ENCODE measurements at regions not wholly inside any gene's neighbourhood (a gene's known extent, or its start where the extent isn't known, plus 50 kb on each side); places are given as distances from the start of the nearest gene placed in this dataset.
"Not testable (repeated sequence)": the region's sequence is repeated elsewhere in the genome, so short reads cannot be mapped to it uniquely, and the experiment has no call there.

GRCh38 chr4:108450236-108450898, 170.0 kb upstream of the RPL34 start:
- no peak for TF ChIP-seq CTCF (IDR thresholded peaks at IDR 0.05; ENCODE audit: low read length, missing control alignments)
- no peak for DNase-seq (ENCODE audit: low read depth)
- H3K4me3 ChIP-seq (replicated peaks; ENCODE audit: low read depth, low read length): no peak overlapping the region

GRCh38 chr4:108449129-108449528, 171.2 kb upstream of the RPL34 start:
- DNase-seq (ENCODE audit: low read depth): no peak
- no peak overlapping the region for H3K4me3 ChIP-seq (replicated peaks; ENCODE audit: low read depth, low read length)
- no peak for TF ChIP-seq CTCF (IDR thresholded peaks at IDR 0.05; ENCODE audit: low read length, missing control alignments)

- no peak for TF ChIP-seq CTCF (IDR thresholded peaks at IDR 0.05; ENCODE audit: low read length, missing control alignments)
- no peak overlapping the region for H3K4me3 ChIP-seq (replicated peaks; ENCODE audit: low read depth, low read length)
- DNase-seq (ENCODE audit: low read depth): no peak
These were observed 173.8 kb upstream of the RPL34 start for GRCh38 chr4:108446556-108446955.

- no peak overlapping the region for H3K4me3 ChIP-seq (replicated peaks; ENCODE audit: low read depth, low read length)
- no peak for DNase-seq (ENCODE audit: low read depth)
- no peak for TF ChIP-seq CTCF (IDR thresholded peaks at IDR 0.05; ENCODE audit: low read length, missing control alignments)
These were observed 174.7 kb upstream of the RPL34 start for GRCh38 chr4:108445716-108446115.

GRCh38 chr4:108443585-108443984, 176.8 kb upstream of the RPL34 start:
- TF ChIP-seq CTCF (IDR thresholded peaks at IDR 0.05; ENCODE audit: low read length, missing control alignments): no peak
- H3K4me3 ChIP-seq (replicated peaks; ENCODE audit: low read depth, low read length): no peak overlapping the region
- DNase-seq (ENCODE audit: low read depth): no peak

- no peak for DNase-seq (ENCODE audit: low read depth)
- TF ChIP-seq CTCF (IDR thresholded peaks at IDR 0.05; ENCODE audit: low read length, missing control alignments): no peak
- H3K4me3 ChIP-seq (replicated peaks; ENCODE audit: low read depth, low read length): no peak overlapping the region
These were observed 186.5 kb upstream of the RPL34 start for GRCh38 chr4:108433832-108434231.

GRCh38 chr4:108433394-108433793, 187.0 kb upstream of the RPL34 start:
- not testable (repeated sequence) for DNase-seq (ENCODE audit: low read depth); H3K4me3 ChIP-seq (replicated peaks; ENCODE audit: low read depth, low read length)
